GM23248 (cell line): ENCODE measurements at regions not wholly inside any gene's neighbourhood (a gene's known extent, or its start where the extent isn't known, plus 50 kb on each side); places are given as distances from the start of the nearest gene placed in this dataset.

ENCODE experiments used
- DNase-seq: peaks from one replicate; pipeline ENCODE4 v3.0.0-alpha.2; 2015
- H2AFZ ChIP-seq: fragments of 200-600 bp; sonication (generic); 2 replicates; pipeline ENCODE4 v1.6.1; 2016; ENCODE audit warnings: antibody characterized with exemption
- H3F3A ChIP-seq: fragments of 200-600 bp; sonication (generic); 2 replicates; pipeline ENCODE4 v1.6.1; 2016; ENCODE audit warnings: mild to moderate bottlenecking, antibody characterized with exemption, mixed run types; ENCODE audit not compliant: insufficient read depth
- H3K27ac ChIP-seq: fragments of 200-600 bp; sonication (generic); 2 replicates; pipeline ENCODE4 v1.5.1; 2016; ENCODE audit warnings: mild to moderate bottlenecking
- H3K27me3 ChIP-seq: fragments of 200-600 bp; sonication (generic); replicated peaks from 2 replicates; pipeline ENCODE4 v1.6.1; 2016; ENCODE audit warnings: mild to moderate bottlenecking; ENCODE audit not compliant: insufficient read depth
- H3K36me3 ChIP-seq: fragments of 200-600 bp; sonication (generic); 2 replicates; pipeline ENCODE4 v1.6.1; 2016; ENCODE audit warnings: low read depth, mild to moderate bottlenecking
- H3K4me1 ChIP-seq: fragments of 200-600 bp; sonication (generic); 2 replicates; pipeline ENCODE4 v1.6.1; 2016; ENCODE audit warnings: mild to moderate bottlenecking; ENCODE audit not compliant: insufficient read depth
- H3K4me2 ChIP-seq: fragments of 200-600 bp; sonication (generic); one replicate; pipeline ENCODE4 v1.6.1; 2016; ENCODE audit warnings: mild to moderate bottlenecking; ENCODE audit not compliant: unreplicated experiment
- H3K4me3 ChIP-seq: fragments of 200-600 bp; sonication (generic); 2 replicates; pipeline ENCODE4 v1.5.1; 2016; ENCODE audit warnings: mild to moderate bottlenecking
- H3K79me2 ChIP-seq: fragments of 200-600 bp; sonication (generic); 2 replicates; pipeline ENCODE4 v1.6.1; 2016; ENCODE audit warnings: mild to moderate bottlenecking; ENCODE audit not compliant: insufficient read depth
- H3K9ac ChIP-seq: fragments of 200-600 bp; sonication (generic); 2 replicates; pipeline ENCODE4 v1.6.1; 2016; ENCODE audit warnings: mild to moderate bottlenecking
- H3K9me2 ChIP-seq: fragments of 200-600 bp; sonication (generic); 2 replicates; pipeline ENCODE4 v1.6.1; 2016; ENCODE audit warnings: mixed run types, mild to moderate bottlenecking, moderate library complexity; ENCODE audit not compliant: insufficient read depth
- H3K9me3 ChIP-seq: fragments of 200-600 bp; sonication (generic); one replicate; pipeline ENCODE4 v1.6.1; 2017; ENCODE audit warnings: low read depth
- H4K20me1 ChIP-seq: fragments of 200-600 bp; sonication (generic); 2 replicates; pipeline ENCODE4 v1.6.0; 2016; ENCODE audit not compliant: insufficient read depth
- EZH2 ChIP-seq: fragments of 200-600 bp; sonication (generic); IDR thresholded peaks from 2 replicates; pipeline ENCODE4 v1.6.1; 2018; ENCODE audit warnings: antibody characterized with exemption, mild to moderate bottlenecking; ENCODE audit not compliant: insufficient read depth, poor library complexity, severe bottlenecking
- EZH2phosphoT487 ChIP-seq: fragments of 200-600 bp; sonication (generic); IDR thresholded peaks from 2 replicates; pipeline ENCODE4 v1.6.1; 2018; ENCODE audit warnings: antibody characterized with exemption, moderate library complexity, mild to moderate bottlenecking, low read depth; ENCODE audit not compliant: insufficient read depth
- WGBS, 2 experiments: methylation state at CpG; one replicate each; pipeline ENCODE4 v1.1.6; 2015 to 2017; ENCODE audit warnings: low lambda C conversion rate in 2 of 2, low coverage in 1 of 2; ENCODE audit errors: missing lambda C conversion rate in 2 of 2; 5-methylcytosine and 5-hydroxymethylcytosine counted together
- in situ Hi-C: fragments of 300-500 bp; cut with MboI; formaldehyde crosslinking; loops from 2 replicates; pipeline ENCODE4 v1.15.0; 2020

DNA sequence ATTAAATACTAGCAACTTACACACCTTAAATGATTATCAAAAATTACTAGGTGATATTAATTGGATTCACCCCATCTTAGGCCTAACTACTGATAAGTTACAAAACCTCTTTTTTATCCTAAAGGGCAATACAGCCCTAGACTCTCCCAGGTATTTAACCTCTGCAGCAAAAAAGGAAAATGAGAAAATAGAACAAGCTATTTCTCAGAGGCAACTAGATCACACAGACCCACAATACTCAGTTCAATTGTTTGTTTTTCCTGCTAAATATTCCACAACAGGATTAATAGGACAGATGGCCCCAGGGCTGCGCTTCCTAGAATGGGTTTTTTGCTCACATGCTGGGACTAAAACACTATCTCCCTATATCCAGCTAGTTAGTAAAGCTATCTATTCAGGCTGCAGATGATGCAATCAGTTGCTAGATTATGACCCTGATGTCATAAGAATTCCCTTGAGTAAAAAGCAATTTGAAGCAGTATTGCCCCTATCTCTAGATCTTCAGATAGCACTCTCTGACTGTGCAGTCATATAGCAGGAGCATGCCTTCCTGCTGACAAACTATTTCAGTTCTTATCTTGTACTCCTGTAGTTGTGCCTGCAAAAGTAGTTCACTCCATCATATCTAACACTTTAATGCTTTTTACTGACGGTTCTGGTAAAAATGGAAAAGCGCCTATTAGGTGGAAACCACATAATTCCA lies 1595.5 kb upstream of the TENM4 start:
- Histone ChIP-seq H3F3A (no peaks in the 10 kb centered on the region), H4K20me1 (no peaks in the 10 kb centered on the region), H3K4me1 (no peaks in the 10 kb centered on the region), H3K4me2 (no peak overlapping the region), H3K27me3 (no peaks in the 10 kb centered on the region), H3K79me2 (no peaks in the 10 kb centered on the region), H3K27ac (no peak overlapping the region), H3K9me3 (no peaks in the 10 kb centered on the region), H3K9me2 (no peaks in the 10 kb centered on the region), H2AFZ (no peak overlapping the region), H3K36me3 (no peaks in the 10 kb centered on the region), H3K4me3 (no peak overlapping the region), H3K9ac (no peak overlapping the region)
- 31 to 36% methylated on average over 3 of the region's 3 CpGs for WGBS, 2 experiments
- in situ Hi-C loops: no loop called here
- no peak for TF ChIP-seq EZH2
- no peak for TF ChIP-seq EZH2phosphoT487
- no peak for DNase-seq

GRCh38 chr11:81033779-81034540 lies 1593.1 kb upstream of the TENM4 start:
- Histone ChIP-seq H3K9me3 (no peaks in the 10 kb centered on the region), H3K9ac (no peak overlapping the region), H3K4me3 (no peak overlapping the region), H3K27ac (no peak overlapping the region), H2AFZ (no peak overlapping the region), H3K79me2 (no peaks in the 10 kb centered on the region), H3K9me2 (no peaks in the 10 kb centered on the region), H3K36me3 (no peaks in the 10 kb centered on the region), H3F3A (no peaks in the 10 kb centered on the region), H3K27me3 (no peaks in the 10 kb centered on the region), H3K4me2 (no peak overlapping the region), H4K20me1 (no peaks in the 10 kb centered on the region), H3K4me1 (no peaks in the 10 kb centered on the region)
- TF ChIP-seq EZH2 (no peak), EZH2phosphoT487 (no peak)
- in situ Hi-C loops: no loop called here
- no peak for DNase-seq
- WGBS, 2 experiments: 20 to 24% methylated on average over 6 of the region's 6 CpGs

- Histone ChIP-seq H4K20me1 (no peaks in the 10 kb centered on the region), H2AFZ (no peak overlapping the region), H3F3A (no peaks in the 10 kb centered on the region), H3K9me2 (no peaks in the 10 kb centered on the region), H3K9ac (no peak overlapping the region), H3K27me3 (no peaks in the 10 kb centered on the region), H3K9me3 (no peaks in the 10 kb centered on the region), H3K27ac (no peak overlapping the region), H3K4me3 (no peak overlapping the region), H3K4me1 (no peaks in the 10 kb centered on the region), H3K36me3 (no peaks in the 10 kb centered on the region), H3K4me2 (no peak overlapping the region), H3K79me2 (no peaks in the 10 kb centered on the region)
- in situ Hi-C loops: no loop called here
- no peak for TF ChIP-seq EZH2
- TF ChIP-seq EZH2phosphoT487: no peak
- 60 to 61% methylated on average over 10 of the region's 10 CpGs for WGBS, 2 experiments
- no peak for DNase-seq
These were observed 1592.1 kb upstream of the TENM4 start for GRCh38 chr11:81032906-81033305.

GRCh38 chr11:81030186-81030585 lies 1589.4 kb upstream of the TENM4 start:
- no peaks in the 10 kb centered on the region for H3F3A ChIP-seq
- H3K27me3 ChIP-seq: no peaks in the 10 kb centered on the region
- no peaks in the 10 kb centered on the region for H3K4me1 ChIP-seq
- H3K4me3 ChIP-seq: no peak overlapping the region
- H3K9ac ChIP-seq: no peak overlapping the region
- no peak overlapping the region for H2AFZ ChIP-seq
- H3K79me2 ChIP-seq: no peaks in the 10 kb centered on the region
- in situ Hi-C loops: no loop called here
- no peaks in the 10 kb centered on the region for H3K9me2 ChIP-seq
- H3K4me2 ChIP-seq: no peak overlapping the region
- no peaks in the 10 kb centered on the region for H3K9me3 ChIP-seq
- H3K36me3 ChIP-seq: no peaks in the 10 kb centered on the region
- no peak for DNase-seq
- WGBS, 2 experiments: 13 to 25% methylated on average over 1 of the region's 1 CpG
- no peak overlapping the region for H3K27ac ChIP-seq
- H4K20me1 ChIP-seq: no peaks in the 10 kb centered on the region
- TF ChIP-seq EZH2phosphoT487: no peak
- no peak for TF ChIP-seq EZH2
